ENCODE measurements at regions not wholly inside any gene's neighbourhood (a gene's known extent, or its start where the extent isn't known, plus 50 kb on each side); places are given as distances from the start of the nearest gene placed in this dataset.
"Not testable (repeated sequence)": the region's sequence is repeated elsewhere in the genome, so short reads cannot be mapped to it uniquely, and the experiment has no call there.

- DNase-seq (ENCODE audit: low read depth) = not testable (repeated sequence)
Measured at GRCh38 chrX:150125045-150125444, 186.8 kb upstream of the EOLA2 start.

- DNase-seq (ENCODE audit: low read depth) = no peak
Measured at GRCh38 chrX:150127216-150127615, 188.9 kb upstream of the EOLA2 start.

- no peak for DNase-seq (ENCODE audit: low read depth)
Measured at GRCh38 chrX:150143721-150144440, 205.6 kb upstream of the EOLA2 start.

DNA sequence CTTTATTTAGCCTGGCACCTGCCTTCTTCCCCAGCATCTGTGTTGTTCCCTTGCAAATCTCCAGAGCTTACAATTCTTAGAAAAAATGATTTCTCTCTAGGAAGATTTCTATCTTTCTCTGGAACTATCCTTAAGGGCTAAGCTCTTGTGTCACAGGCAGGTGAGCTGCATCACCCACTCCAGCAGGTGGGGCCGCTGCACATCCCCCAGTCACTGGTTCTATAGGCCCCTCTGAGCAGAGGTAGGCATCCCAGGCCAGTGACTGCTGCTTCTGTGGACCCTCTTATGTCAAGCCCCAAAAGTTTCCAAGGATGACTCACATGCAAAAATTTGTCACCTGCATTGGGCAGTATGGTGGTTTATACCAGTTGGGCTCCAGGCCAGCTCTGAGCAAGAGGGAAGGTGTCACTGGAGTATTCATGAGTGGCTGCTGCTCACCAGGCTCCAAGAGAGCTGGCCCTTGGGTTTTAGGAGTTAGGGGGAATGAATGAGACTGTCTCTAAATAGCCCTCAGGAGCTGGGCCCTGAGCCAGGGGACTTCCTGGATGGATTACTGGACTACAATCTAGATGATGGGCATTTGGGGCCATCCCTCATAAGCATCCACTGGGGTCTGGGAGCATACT, 208.1 kb upstream of the EOLA2 start:
- DNase-seq (ENCODE audit: low read depth) = no peak

DNA sequence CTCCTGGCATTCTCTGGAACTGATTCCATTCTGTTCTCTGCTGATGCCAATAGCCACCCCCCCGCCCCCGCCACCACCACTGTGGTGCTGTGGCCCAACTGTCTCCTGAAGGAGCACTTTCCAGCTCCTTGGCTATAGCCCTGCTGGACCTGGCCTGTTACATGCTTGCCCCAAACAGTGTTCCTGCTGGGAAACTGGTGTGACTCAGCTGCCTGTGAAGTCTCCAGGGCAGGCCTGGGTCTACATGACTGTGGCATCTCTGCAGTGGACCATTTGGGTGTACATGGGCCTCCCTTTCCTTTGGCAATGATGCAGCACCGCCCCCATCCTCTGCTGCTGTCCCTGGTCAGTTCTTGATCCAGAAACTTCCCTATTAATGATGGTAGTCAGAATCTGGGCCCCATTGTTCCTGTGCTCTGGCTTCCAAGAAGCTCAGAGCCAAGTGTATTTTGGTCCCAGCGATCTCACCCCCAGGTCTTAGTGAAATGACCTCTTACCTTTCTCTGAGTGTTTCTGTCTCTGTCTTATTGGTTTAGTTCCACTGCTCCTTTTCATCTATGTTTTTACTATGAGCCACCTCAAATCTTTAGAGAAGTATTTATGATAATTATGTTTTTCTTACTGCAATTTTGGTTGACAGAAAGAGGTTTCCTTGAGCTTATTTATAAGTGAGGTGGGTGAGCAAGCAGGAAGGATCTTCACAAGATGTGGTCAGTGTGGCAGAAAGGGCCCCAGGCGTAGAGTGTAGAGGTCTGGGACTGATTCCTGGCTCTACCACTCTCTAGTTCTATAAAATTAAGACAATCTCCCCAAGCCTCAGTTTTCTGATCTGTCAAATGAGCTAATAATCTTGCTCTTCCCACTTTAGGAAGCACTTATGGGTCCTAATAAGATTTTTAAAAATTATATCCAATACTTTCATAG, 210.7 kb upstream of the EOLA2 start:
- no peak for DNase-seq (ENCODE audit: low read depth)

GRCh38 chrX:150150076-150150779, 211.9 kb upstream of the EOLA2 start:
- no peak for DNase-seq (ENCODE audit: low read depth)

DNA sequence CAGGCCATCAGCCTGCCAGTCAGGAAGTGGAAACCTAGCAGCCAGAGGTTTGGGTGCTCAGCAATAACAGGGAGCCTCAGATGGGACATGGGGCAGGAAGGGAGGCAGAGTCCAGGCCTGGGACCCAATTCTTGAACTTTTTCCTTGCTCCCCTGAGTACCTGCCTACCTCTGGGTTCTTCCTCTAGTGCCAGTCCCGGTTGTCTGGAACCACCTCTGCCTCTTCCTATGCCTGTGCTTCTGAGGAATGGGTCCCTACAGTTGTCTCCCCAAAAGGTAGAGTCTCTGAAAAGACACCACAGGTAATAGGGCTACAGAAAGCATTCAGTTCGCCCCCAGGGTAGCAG, 212.4 kb upstream of the MAMLD1 start:
- DNase-seq (ENCODE audit: low read depth) = no peak

- DNase-seq (ENCODE audit: low read depth) = no peak
Measured at GRCh38 chrX:150152036-150152435, 211.1 kb upstream of the MAMLD1 start.

GRCh38 chrX:150152546-150152945, 210.6 kb upstream of the MAMLD1 start:
- DNase-seq (ENCODE audit: low read depth) = no peak

DNA sequence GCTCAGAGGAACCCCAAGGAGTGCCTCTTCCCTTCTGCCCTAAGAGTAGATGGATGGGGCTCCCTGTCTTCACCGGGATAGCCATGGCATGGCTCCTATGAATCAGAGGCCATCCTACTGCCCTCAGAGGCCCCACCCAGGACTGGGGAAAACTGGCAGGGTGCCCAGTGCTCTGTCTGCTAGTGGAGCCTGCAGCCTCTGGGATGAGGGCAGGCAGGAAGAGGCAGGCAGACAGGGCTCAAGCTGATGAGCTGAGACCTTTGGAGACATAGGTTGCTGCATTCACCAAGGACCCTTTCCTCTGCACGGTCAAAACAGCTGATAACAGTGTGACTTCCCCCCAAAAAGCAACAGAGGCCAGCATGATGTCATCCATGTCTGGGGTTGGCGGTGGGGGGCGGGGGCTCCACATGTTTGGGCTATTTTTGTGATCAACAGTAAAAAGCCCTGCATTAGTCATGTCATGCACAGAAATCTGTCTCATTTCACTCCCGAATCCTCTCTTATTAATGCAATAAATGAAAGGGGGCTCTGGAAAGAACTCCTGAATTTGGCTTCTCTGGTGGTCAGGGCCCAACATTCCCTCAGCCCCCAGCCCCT, 207.6 kb upstream of the MAMLD1 start:
- DNase-seq (ENCODE audit: low read depth) = peak; percentile 51

GRCh38 chrX:150156615-150157014, 206.5 kb upstream of the MAMLD1 start:
- no peak for DNase-seq (ENCODE audit: low read depth)

GRCh38 chrX:150157291-150157690, 205.8 kb upstream of the MAMLD1 start:
- no peak for DNase-seq (ENCODE audit: low read depth)

DNA sequence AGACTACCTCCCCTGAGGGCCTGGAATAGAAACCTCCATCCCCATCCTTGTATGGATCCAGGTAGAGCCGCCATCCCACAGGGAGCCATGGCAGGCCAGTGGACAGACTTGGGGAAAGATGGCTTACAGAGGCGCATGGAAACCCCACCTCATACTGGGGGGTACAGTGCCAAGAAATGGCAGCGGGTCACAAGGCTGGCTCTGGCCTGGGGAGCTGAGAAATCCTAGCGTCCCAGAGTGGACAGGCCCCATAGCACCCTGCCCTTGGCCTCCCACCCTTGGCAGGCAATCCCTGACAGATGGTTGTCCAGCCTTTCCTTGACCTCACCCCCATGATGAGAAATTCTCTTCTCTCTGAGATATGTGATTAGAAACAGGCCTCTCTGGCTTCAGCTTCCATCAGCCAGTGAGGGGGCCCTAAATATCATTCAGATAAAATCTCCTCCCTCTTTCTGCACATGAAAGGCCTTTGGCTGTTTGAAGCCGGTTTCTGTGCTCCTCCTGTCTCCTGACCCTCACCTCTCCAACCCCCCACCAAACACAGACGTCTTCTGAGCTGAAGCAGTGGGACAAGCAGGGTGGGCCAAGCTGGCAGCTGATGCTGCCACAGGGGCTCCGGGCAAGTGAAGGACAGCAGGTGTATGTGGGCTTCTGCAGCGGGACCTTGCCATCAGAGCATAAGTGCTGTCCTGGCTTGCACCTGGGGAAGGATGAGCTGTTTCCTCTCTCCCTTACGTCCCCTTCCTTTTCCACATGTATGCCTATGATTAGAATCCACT, 204.4 kb upstream of the MAMLD1 start:
- no peak for DNase-seq (ENCODE audit: low read depth)

GRCh38 chrX:150159537-150159936, 203.6 kb upstream of the MAMLD1 start:
- DNase-seq (ENCODE audit: low read depth) = no peak

DNA sequence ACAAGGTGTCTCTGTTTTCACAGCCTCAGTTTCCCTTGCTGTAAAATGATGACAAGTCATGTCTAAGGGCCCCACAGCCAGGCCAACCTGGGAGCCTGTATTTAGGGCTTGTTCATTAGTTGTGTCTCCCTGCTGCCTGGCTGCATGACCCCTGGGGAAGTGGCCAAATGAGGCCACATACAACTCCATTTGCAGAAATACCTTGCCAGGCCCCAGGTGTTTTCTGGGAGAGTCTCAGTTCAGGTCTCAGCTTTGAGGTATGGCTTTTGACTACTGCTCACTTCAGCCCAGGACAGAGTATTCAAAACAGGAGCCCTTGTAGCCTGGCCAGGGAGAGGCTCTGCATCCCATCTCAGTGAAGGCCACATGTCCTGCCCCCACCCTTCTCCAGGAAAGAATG, 202.5 kb upstream of the MAMLD1 start:
- no peak for DNase-seq (ENCODE audit: low read depth)

DNA sequence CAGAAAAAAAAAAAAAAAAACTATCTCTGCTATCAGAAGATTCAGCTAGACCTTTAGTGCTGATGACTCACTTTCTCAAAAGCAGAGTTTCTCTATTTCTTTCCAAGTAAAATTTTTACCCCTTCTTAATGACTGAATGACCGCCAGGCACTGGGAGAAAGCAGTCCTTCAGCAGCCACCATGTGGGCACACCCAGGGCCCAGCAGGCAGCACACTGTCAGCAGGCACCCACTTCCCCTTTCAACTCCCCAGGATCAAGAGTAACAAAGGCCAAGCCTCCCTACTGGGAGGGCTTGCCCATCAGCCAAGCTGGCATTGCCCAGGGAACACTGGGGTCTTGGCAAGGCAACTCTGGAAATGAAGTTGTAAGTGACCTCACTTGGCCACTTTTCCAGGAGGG, 201.9 kb upstream of the MAMLD1 start:
- no peak for DNase-seq (ENCODE audit: low read depth)

DNA sequence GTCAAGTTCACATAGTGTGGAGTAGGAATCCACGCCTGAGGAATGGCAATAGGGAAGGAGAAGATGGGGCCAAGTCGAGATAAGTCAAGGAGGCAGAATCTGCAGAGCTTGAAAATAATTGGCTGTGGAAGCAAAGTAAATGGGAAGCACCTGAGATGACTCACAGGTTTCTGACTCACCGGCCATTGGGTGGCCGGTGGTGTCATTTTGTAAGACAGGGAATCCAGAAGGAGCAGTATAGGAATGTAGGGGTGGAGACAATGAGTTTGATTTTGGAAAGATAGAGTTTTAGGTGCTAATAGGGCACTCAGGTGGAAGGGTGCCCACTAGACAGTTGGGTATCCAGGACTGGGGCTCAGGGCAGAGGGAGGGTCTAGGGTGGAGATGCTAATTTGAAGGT, 201.0 kb upstream of the MAMLD1 start:
- DNase-seq (ENCODE audit: low read depth) = no peak

- DNase-seq (ENCODE audit: low read depth) = no peak
Measured at GRCh38 chrX:150163221-150163930, 199.7 kb upstream of the MAMLD1 start.

DNA sequence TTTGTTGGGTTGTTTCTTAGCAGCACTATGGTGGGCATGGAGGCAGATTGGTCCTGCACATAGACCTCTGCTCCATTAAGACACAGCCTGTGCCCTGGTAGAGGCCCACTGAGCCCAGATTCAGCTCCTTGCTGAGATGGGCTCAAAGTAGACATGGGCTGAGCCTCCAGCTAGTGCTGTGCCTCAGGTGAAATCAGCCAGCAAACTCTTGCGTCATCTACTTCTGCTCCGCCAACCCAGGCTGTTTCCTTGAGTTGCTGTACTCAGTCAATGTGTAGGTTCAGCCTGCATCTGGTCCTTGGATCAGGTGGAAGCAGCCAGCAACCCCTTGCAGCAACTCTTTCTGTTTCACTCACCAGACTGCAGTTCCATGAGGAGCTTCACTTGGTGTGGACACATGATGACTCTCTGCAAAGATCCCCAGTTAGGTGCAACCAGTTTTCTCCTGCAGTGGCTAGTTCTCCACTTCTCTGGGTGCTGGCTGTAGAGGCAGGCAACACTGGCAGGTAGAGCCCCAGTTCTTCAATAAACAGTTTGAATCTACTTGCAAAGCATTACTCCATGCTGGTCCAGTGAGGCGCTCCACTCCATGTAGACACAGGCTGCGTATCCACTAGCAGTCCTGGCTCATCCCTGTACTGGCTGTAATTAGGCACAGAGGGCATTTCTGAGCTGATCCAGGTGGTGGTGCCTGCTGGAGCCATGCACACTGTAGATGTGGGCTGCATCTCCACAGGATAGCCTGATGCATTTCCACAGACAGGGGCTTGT, 199.0 kb upstream of the MAMLD1 start:
- no peak for DNase-seq (ENCODE audit: low read depth)
